ENCODE measurements at regions not wholly inside any gene's neighbourhood (a gene's known extent, or its start where the extent isn't known, plus 50 kb on each side); places are given as distances from the start of the nearest gene placed in this dataset.
"Not testable (repeated sequence)": the region's sequence is repeated elsewhere in the genome, so short reads cannot be mapped to it uniquely, and the experiment has no call there.

DNA sequence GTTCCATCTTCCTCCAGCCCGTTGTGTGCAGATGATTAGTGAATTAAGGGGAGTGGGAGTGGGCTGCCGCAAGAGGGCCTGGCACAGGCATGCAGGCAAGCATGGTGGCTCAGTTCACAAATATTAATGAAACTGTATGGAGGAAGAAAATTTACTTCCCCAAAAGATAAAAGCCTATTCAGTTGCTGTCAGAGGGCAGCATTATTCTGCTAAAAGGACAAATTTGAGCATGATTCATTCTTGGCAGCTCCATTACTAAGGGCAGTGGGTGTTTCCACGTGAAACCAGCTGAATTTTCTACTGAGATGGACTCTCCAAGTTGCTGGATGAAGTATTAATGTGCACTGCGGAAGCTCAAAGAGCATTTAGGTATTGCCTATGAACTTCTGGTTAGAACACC lies 90.9 kb upstream of the WDR11 start:
- DNase-seq = no peak

DNA sequence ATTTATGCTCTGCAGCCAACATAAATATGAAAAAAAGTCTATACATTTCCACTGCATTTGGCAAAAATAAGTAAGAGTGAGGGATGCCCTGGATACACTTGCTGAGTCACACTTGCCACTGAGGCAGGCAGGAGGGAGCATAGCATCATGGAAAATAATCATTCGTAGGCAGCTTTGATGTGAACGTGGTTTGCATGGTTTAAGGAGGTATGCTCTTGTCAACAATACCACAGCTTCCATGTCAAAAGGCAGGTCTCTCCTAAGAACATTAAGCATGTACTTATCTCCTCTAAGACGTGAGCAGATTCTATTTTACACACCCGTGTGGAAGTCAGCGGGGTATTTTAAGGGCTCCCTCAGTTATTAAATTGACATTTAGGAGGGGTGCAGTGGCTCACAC lies 89.2 kb upstream of the WDR11 start:
- DNase-seq = no peak

DNA sequence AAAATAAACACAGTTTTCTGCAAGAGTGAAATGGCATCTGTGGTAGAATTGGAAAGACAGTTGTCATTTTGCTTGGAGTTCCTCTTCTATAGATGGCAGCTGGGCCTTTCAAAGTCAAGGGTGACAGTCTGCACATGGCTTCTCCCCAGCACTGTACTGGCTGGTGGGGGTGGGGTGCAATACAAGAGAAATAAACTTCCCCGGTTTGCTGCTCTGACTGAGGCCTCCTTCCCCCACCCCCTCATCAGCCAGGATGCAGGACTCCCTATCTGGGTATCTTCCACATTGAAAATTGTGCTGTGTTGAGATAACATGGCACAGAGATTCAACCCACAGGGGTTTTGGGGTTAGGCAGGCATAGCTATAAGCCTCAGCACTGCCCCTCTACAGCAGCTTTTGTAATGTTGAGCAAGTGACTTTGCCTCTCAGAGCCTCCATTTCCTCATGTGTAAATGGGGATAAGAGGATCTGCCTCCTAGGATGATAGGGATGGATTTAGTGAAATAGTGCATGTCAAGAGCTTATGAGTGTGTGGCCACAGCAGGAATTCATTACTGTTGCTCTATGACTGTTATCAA lies 85.8 kb upstream of the WDR11 start:
- no peak for DNase-seq

DNA sequence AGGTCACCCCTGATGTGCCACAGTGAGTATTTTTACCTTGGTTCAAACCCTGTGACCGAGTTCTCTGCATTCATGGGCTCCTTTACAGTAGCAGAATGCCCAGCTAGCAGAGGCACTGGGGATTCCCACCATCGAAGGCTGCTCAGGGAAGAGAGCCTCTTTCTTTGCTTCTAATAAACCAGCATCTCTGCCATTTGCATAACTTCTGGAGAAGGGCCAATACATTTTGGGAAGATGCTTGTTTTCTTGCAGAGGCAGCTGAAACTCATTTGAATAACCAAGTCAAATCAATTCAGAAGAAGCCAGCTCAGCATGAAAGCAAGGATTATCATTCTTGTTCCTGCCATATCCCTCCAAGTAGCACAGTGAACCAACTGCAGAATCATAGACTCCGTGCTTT lies 82.9 kb upstream of the WDR11 start:
- DNase-seq = no peak

DNA sequence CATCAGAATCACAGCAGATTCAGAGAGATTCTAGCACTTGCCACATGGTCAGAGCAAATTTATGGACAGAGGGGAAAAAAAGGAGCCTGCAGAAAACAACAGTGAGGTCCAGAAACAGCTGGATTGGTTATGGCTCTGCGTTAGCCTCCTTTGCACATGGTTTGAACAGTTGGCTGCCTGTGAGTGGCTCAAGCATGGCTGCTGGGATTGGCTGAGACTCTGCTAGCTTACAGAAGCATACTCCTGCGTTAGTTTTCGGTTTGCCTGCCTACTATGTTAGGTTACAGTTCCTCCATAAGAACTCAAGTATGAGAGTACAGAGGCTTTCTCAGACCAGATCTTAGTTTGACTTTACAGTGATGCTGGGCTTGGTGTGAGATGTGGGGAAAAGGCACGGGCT lies 80.7 kb upstream of the WDR11 start:
- no peak for DNase-seq

DNA sequence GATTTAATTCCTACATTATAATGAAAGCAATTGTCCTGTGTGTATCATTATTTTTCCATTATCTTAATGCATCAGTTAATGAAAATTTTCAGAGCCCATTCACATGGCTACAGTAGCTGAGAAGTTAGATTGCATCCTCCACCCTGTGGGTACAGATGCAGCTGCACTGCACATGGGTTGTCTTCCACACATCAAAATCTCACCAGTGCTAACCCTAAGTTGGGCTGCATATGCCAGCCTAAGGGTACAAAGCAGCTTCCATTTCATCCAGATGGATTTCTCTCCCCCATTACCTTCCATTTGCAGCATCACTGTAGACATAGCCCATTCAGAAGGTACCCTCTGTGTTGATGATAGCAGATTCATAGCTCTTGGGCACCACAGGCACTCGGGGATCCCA lies 74.7 kb upstream of the WDR11 start:
- no peak for DNase-seq

DNA sequence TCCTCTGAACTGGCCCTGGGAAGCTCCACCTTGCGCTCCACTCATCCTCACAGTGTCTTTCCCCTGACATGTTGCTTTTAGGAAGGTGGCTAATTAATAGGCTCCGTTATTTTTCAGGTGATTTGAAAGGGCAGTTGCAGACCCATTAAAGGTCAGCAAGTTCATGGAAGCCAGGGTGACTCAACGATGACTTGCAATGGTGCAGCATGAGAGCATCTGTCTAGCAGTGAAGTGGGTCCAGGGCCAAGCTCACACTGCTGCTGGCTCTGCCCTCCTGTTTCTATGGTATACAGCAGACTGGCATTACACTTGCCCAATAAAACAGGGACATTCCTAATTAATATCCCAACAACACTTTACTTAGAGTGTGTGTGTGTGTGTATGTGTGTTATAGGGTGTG lies 68.8 kb upstream of the WDR11 start:
- DNase-seq = no peak

DNA sequence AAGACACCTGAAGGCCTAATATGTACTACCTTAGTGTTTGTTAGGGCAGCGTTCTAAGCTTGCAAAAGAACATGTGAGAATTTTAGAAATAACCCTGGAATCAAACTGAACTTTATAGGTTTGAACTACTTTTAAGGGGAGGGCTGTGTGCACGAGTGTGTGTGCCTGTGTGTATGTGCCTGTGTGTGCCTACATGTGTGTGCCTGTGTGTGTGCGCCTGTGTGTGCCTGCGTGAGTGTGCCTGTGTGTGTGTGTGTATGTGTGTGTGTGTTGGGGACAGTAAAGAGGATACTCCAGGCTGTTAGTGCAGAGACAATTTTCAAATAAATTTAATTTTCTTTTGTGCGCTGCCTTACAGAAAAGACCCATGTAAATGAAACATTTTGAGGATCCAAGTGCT lies 68.1 kb upstream of the WDR11 start:
- DNase-seq = no peak

DNA sequence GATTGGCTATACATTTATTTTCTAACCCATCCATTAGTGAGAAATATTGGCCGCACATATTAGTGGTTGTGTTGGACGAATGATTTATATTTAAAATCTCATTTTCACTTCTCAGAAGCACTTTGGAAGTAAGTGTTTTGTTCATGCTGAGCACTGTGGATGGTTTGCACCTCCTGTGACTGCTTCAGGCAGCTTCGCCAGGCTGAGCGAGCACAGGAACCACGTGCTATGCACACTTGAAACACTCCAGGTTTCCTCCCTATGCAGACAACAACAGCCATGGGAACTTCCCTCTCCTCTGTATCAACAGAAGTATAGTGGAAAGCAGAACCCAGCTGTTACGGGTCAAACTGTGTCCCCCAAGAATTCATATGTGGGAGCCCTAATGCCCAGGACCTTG lies 67.3 kb upstream of the WDR11 start:
- DNase-seq = no peak

DNA sequence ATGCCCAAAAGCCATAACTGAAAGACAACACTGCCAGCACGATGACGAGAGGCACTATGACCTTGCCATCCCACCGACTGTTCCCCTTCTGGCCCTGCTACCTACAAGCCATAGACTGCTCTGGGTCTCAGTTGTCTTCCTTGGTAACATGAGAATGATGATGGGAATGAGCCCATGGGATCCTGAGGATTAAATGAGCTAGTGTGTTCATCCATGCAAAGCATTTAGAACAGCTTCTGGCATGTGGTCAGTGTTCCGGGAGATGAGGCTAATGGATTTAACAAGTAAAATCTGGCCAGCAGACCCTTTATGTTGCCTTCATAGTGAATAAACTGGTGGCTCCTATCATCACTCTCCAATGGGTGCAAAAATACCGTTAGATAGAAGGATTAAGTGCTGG lies 62.4 kb upstream of the WDR11 start:
- no peak for DNase-seq

DNA sequence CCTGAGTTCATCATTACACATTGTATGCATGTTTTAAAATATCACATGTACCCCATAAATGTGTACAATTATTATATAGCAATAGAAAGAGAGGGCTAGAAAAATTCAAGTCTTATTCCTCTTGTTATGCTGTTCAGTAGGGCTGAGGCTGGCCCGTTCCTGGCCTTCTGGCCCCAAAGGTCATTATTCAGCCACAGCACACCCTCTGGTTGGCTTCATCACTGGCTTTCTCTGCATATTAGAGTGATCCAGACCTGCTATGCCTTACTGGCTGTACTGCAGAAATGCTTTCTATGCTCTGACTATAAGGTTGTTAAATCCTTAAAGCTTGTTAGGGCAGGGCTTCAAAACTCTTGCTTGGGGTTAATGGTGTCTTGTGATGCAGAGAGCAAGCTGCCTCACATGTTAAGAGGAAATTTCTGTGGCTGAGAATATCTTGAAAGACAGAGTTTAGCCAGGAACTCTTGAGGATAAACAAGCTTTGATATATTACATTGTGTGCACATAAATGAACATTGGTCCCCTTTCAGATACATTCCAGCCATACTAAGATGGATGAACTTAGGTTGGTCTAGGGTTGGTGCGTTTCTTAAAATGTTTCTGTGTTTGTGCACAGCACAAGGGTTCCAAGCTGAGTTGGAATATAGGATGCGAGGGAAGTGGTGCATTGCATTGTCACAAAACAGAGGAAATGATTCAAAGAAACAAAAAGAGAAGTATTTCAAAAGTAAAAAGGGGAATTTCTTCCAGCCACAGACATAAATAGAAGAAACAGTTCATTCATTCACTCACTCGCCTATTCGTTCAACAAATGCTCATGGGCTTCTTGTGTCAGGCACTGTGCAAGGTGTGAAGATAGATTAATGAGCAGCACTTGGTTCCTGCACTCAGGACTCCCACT lies 61.6 kb upstream of the WDR11 start:
- no peak for DNase-seq

DNA sequence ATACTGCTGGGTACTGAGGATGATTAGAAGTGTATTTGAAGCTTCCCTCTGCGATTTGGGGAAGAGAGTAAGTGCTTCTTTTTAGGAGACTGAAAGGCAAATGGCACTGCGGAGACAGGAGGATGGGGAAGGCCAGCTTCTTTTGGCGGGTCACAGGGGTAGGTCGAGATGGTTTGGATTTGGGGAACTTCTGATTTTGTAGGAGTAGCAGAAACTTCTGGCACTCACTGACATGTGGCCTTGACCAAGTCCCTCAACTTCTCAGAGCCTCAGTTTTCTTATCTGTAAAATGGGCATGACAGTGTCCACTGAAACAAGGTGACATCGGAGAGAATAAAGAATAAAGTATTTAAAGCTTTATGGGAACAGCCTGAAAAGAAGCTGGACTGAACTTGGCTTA lies 59.8 kb upstream of the WDR11 start:
- no peak for DNase-seq

DNA sequence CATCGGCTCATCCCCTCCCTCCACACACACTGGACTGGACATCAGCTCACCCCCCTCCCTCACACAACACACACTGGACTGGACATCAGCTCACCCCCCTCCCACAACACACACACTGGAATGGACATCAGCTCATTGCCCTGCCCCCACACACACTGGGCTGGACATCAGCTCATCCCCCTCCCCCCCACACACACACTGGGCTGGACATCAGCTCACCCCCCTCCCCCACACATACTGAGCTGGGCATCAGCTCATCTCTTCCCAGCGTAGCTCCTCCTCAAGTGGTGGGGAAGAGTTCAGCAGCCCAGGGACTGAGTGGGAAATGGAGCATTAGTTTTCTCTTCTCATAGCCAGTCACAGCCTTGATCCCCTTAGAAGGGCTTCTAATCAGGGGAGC lies 58.1 kb upstream of the WDR11 start:
- DNase-seq = no peak

DNA sequence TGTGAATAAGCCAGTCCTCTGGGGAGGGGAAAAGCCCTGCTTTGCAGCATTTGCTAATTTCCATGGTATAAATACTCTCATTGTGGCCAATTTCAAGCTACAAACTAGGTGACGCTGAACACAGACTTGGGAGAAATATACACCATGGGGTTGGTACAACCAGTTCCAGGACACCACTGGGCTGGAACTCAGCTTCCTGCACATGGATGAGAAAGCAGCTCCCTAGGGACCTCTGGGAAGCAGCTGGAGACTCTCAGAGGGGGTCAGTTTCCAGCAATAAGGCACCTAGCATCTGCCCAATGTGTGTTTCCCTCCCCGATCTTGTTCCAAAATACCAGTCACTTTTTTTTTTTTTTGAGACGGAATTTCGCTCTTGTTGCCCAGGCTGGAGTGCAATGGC lies 56.8 kb upstream of the WDR11 start:
- DNase-seq = no peak

DNA sequence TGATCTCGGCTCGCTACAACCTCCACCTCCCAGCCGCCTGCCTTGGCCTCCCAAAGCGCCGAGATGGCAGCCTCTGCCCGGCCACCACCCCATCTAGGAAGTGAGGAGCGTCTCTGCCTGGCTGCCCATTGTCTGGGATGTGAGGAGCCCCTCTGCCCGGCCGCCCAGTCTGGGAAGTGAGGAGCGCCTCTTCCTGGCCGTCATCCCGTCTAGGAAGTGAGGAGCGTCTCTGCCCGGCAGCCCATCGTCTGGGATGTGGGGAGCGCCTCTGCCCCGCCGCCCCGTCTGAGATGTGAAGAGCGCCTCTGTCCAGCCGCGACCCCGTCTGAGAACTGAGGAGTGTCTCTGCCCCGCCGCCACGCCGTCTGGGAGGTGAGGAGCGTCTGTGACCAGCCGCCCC lies 52.9 kb upstream of the WDR11 start:
- not testable (repeated sequence) for DNase-seq

DNA sequence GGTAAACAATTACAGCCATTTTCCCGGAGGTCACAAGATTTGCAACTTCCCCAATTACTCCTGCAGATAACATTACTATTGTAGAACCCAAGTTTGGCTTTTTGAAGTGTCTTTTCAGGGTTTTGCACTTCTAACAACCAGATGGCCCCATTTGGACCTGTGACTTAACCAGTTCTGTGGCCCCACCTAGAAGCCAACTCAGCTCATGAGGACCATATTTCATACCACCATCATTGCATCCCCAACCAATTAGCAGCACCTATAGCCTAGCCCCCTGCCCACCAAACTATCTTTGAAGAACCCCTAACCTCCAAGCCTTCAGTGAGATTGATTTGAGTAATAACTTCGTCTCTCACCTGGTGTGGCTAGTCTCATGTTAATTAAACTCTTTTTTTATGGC lies 51.3 kb upstream of the WDR11 start:
- no peak for DNase-seq

DNA sequence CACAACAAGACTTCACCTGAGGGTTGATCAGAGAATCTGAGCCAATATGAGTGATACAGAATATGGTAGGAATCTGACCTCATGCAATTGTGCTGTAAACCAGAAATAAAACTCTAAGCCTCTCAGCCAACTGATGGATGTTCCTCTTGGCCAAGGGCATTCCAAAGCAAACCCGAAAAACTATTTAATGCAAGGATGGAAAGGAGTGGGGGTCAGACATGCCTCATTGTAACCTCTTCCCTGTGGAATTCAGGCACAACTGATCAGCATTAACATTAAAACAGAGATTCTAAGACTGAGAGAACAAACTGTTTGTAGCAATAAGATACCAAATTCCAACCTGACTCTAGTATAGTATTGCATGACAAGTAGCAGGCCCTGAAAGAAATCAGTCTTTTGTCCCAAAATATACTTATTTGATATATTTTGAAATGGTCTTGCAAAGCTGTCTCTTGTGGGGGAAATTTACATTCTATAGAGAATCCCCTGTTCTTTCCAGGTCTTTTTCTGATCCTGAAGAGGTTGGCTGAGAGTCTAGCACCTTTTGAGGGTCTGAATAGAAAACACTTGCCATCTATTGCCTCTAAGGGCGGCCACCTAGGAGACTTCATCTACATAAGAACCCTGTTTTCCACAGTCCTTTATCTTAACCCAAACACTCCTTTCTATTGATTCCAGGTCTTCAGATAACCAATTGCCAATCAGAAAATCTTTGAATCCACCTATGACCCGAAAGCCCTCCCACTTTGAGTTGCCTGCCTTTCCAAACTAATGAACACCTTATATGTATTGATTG lies 50.4 kb upstream of the WDR11 start:
- DNase-seq = no peak
